ENCODE measurements at regions not wholly inside any gene's neighbourhood (a gene's known extent, or its start where the extent isn't known, plus 50 kb on each side); places are given as distances from the start of the nearest gene placed in this dataset.

DNA sequence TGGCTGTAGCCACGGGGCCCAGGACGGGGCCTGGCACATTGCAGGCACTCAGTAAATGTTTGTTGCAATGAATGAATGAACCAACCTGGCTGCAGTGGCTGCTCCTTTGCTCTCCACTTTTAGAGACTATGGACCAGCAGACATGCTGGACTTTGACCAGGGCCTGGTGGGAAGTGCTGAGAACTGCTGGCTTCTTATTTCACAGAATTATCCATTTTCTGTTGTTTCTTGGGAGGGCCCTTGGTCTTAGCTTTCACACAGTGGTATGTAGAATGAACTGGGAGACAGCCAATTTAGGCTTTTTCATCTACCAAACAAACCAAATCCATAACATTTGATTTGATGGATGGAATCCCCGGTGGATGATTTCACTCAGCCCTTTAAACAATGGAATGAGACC, 78.0 kb upstream of the LHFPL2 start:
- TF ChIP-seq, protein P1, sequence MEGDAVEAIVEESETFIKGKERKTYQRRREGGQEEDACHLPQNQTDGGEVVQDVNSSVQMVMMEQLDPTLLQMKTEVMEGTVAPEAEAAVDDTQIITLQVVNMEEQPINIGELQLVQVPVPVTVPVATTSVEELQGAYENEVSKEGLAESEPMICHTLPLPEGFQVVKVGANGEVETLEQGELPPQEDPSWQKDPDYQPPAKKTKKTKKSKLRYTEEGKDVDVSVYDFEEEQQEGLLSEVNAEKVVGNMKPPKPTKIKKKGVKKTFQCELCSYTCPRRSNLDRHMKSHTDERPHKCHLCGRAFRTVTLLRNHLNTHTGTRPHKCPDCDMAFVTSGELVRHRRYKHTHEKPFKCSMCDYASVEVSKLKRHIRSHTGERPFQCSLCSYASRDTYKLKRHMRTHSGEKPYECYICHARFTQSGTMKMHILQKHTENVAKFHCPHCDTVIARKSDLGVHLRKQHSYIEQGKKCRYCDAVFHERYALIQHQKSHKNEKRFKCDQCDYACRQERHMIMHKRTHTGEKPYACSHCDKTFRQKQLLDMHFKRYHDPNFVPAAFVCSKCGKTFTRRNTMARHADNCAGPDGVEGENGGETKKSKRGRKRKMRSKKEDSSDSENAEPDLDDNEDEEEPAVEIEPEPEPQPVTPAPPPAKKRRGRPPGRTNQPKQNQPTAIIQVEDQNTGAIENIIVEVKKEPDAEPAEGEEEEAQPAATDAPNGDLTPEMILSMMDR (conservative IDR thresholded peaks at IDR 0.05 in 1 of 2, IDR thresholded peaks at IDR 0.05 in 1 of 2; ENCODE audit: low read depth in 1 of 2, low read length in 2 of 2), result no peak
- no peak for TF ChIP-seq EZH2 (IDR thresholded peaks at IDR 0.05; ENCODE audit: low read length, missing control alignments)
